GM12892 (cell line): ENCODE measurements at regions not wholly inside any gene's neighbourhood (a gene's known extent, or its start where the extent isn't known, plus 50 kb on each side); places are given as distances from the start of the nearest gene placed in this dataset.

Source experiments
- POLR2A ChIP-seq: IDR thresholded peaks from 2 replicates; pipeline ENCODE4 v1.6.1; 2011; ENCODE audit warnings: low read depth, low read length, control low read depth
- POLR2AphosphoS5 ChIP-seq: IDR thresholded peaks from 2 replicates; pipeline ENCODE4 v1.6.1; 2011; ENCODE audit warnings: low read depth, low read length, control low read depth
- TAF1 ChIP-seq: IDR thresholded peaks from 2 replicates; pipeline ENCODE4 v1.6.1; 2011; ENCODE audit warnings: low read depth, mild to moderate bottlenecking, control low read depth, low read length, borderline replicate concordance

DNA sequence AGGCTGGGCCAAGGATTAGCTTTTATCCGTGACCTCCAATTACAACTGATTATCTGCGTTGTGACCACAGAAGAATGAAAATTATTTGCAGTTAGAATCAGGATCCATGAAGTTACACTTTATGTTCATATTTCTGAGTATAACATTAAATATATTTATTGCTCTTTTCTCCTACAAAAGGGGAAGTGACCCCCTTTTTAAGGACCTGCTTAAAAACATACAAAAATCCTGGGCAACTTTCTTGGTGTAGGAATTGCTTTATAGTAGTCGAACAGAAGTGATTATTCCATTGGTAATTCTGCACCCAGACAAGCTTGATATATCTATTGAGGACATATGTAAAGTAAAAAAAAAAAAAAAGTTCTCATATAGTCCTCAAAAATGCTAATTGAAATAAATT, 208.7 kb downstream of the MRPL39 start:
- TF ChIP-seq POLR2A (no peak), POLR2AphosphoS5 (no peak), TAF1 (no peak)
